ENCODE measurements at regions not wholly inside any gene's neighbourhood (a gene's known extent, or its start where the extent isn't known, plus 50 kb on each side); places are given as distances from the start of the nearest gene placed in this dataset.

DNA sequence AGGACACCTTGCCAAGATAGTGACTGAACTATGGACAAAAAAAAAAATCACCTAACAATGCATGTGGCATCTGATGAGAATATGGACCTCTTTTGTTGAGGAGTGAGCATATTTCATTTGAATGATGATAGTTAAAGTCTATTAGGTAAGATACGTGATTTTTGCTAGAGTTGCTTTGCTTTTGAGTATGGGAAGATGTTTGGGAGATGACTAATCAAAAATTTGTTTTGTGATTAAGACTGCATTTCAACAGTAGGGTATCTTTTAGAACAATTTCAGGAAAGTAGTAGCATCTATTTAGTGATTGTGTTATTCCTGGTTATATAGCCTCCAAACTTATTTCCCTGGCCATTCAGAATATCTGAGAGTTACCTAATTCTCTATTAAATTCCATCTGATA, 878.6 kb upstream of the CITED2 start:
- Histone ChIP-seq H3K9ac (ENCODE audit: low read length) (no peak overlapping the region), H3K4me3 (ENCODE audit: low read length) (no peak overlapping the region), H3K4me1 (ENCODE audit: control insufficient read depth, insufficient read depth, low read length) (no peaks in the 10 kb centered on the region), H3K36me3 (ENCODE audit: control insufficient read depth, insufficient read depth, low read length) (no peaks in the 10 kb centered on the region), H3K27ac (ENCODE audit: low read depth, low read length) (no peak overlapping the region), H3K27me3 (ENCODE audit: control insufficient read depth, insufficient read depth, low read length) (no peaks in the 10 kb centered on the region)

DNA sequence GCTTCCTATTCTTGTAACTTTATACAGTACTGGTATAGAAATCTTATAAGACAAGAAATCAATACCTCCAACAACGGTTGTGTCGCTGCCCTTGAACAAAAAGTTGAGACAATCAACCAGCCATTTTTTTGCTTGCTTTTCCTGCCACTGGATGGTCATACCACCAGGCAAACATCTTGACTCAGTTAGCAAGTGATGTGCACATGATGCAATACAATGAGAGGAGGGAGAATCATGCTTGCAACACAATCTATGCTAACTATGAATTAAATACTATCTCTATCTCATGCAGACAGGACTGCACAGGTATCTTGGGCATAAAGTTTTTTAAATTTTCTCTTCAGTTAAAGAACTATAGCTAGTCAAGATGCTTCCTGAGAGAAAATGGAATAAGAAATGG, 877.7 kb upstream of the CITED2 start:
- no peaks in the 10 kb centered on the region for H3K36me3 ChIP-seq (ENCODE audit: control insufficient read depth, insufficient read depth, low read length)
- H3K27me3 ChIP-seq (ENCODE audit: control insufficient read depth, insufficient read depth, low read length), result no peaks in the 10 kb centered on the region
- H3K9ac ChIP-seq (ENCODE audit: low read length), result no peak overlapping the region
- no peak overlapping the region for H3K4me3 ChIP-seq (ENCODE audit: low read length)
- no peaks in the 10 kb centered on the region for H3K4me1 ChIP-seq (ENCODE audit: control insufficient read depth, insufficient read depth, low read length)
- no peak overlapping the region for H3K27ac ChIP-seq (ENCODE audit: low read depth, low read length)

DNA sequence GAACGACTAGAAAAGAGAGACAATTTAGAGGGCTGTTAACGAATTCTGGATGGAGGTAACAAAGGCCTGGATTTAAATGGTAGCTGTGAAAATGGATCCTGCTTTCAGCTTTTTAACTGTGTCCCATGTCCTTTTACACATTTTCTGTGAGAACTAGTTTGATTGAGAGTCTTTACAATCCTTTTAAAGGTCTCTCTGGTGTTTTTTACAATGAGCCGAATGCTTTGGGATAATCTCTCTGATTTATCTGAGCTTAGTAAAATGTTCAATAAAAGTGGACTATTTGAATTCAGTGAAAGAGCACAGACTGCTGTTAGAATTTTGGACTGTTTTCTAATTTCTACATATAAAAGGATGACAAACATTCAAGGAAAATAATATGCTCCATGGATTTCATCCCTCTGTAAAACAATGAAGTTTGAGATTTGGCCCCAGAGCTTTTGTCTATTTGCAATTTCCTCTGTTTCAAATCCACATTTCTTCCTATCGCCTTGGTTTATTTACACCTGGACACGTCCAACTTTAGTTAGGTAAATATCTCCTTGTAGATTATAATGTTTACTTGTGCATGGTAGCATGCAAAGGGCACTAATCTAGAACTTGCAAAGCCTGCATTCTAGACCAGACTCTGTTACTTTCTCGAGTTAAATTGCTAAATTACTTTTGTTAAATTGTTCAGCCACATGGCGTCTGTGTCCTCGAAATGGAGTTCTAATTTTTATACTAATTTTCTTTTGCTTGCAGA, 871.0 kb upstream of the CITED2 start:
- H3K27me3 ChIP-seq (ENCODE audit: control insufficient read depth, insufficient read depth, low read length), result no peaks in the 10 kb centered on the region
- H3K36me3 ChIP-seq (ENCODE audit: control insufficient read depth, insufficient read depth, low read length), result no peaks in the 10 kb centered on the region
- H3K27ac ChIP-seq (ENCODE audit: low read depth, low read length), result no peak overlapping the region

DNA sequence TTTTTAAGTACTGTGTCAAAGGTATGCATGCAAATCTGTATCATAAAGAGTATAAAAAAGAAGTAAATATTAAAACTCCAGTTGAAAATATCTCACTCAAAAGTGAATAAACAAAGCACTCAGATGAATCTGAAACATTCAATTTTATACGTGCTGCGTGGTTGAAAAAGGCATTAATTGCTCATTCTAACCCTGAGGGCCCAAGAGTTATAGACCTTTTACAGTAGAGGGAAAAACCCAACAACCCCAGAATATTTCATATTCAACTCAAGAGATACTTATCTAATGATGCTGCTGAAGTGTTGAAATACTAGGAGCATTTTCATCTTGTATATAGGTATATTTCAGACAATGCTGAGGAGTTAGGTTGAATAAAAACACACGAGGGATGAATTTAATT, 862.8 kb upstream of the CITED2 start:
- Histone ChIP-seq H3K4me3 (ENCODE audit: low read length) (no peak overlapping the region), H3K27ac (ENCODE audit: low read depth, low read length) (no peak overlapping the region), H3K36me3 (ENCODE audit: control insufficient read depth, insufficient read depth, low read length) (no peaks in the 10 kb centered on the region), H3K9ac (ENCODE audit: low read length) (no peak overlapping the region), H3K27me3 (ENCODE audit: control insufficient read depth, insufficient read depth, low read length) (no peaks in the 10 kb centered on the region), H3K4me1 (ENCODE audit: control insufficient read depth, insufficient read depth, low read length) (no peaks in the 10 kb centered on the region)

More for the DNA sequence above, 871.0 kb upstream of the CITED2 start:
- no peaks in the 10 kb centered on the region for H3K4me1 ChIP-seq (ENCODE audit: control insufficient read depth, insufficient read depth, low read length)
- no peak overlapping the region for H3K9ac ChIP-seq (ENCODE audit: low read length)
- no peak overlapping the region for H3K4me3 ChIP-seq (ENCODE audit: low read length)

DNA sequence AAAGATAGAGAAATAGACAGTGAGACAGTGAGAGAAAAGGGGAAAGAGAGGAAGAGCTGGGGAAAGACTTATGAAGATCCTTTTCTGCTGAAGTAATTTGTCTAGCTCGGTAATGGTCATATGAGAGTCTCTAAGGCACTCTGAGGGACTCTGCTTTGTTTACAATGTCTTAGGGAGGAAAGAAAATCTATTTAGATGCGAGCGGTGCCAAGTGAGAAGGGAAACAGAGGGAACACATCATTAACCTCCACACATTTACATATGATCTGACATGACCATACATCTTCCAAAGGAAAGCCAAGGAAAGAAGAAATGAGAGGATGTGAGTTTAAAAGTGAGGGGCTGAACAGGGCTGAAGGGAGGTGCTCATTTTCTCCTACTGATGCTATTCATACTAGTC, 862.3 kb upstream of the CITED2 start:
- H3K4me3 ChIP-seq (ENCODE audit: low read length), result no peak overlapping the region
- H3K4me1 ChIP-seq (ENCODE audit: control insufficient read depth, insufficient read depth, low read length), result no peaks in the 10 kb centered on the region
- H3K27ac ChIP-seq (ENCODE audit: low read depth, low read length), result no peak overlapping the region

DNA sequence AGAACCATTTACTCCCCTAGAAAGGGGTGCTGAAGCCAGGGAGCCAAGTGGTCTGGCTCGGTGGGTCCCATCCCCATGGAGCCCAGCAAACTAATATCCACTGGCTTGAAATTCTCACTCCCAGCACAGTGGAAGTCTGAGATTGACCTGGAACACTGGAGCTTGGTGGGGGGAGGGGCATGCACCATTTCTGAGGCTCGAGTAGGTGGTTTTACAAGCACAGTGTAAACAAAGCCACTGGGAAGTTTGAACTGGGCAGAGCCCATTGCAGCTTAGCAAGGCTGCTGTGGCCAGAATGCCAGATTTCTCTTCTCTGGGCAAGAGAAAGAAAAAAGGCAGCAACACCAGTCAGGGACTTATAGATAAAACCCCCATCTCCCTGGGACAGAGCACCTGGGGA, 855.8 kb upstream of the CITED2 start:
- Histone ChIP-seq H3K27ac (ENCODE audit: low read depth, low read length) (no peak overlapping the region), H3K9ac (ENCODE audit: low read length) (no peak overlapping the region), H3K27me3 (ENCODE audit: control insufficient read depth, insufficient read depth, low read length) (no peaks in the 10 kb centered on the region), H3K36me3 (ENCODE audit: control insufficient read depth, insufficient read depth, low read length) (no peaks in the 10 kb centered on the region), H3K4me1 (ENCODE audit: control insufficient read depth, insufficient read depth, low read length) (peaks cover 3% of the 10 kb centered on the region), H3K4me3 (ENCODE audit: low read length) (no peak overlapping the region)

More for the DNA sequence above, 862.3 kb upstream of the CITED2 start:
- no peaks in the 10 kb centered on the region for H3K27me3 ChIP-seq (ENCODE audit: control insufficient read depth, insufficient read depth, low read length)
- no peaks in the 10 kb centered on the region for H3K36me3 ChIP-seq (ENCODE audit: control insufficient read depth, insufficient read depth, low read length)
- H3K9ac ChIP-seq (ENCODE audit: low read length), result no peak overlapping the region

DNA sequence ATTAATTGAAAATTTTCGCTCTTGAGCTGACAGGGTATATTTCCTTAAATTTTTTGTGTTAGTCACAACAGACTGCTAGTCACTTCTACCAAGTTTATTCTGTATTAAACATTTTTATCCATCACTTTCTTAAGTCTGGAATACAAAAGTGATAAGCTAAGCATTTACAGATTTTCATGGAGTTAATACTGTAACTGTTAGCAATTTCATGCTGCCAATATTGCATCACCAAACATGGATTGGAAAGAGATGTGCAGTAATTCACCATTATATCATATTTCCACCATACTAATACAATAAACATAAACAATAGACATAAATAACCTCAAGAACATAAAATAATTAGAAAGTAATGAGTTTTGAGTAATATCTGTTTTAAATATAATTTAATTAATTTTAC, 854.0 kb upstream of the CITED2 start:
- Histone ChIP-seq H3K4me3 (ENCODE audit: low read length) (no peak overlapping the region), H3K9ac (ENCODE audit: low read length) (no peak overlapping the region), H3K27me3 (ENCODE audit: control insufficient read depth, insufficient read depth, low read length) (no peaks in the 10 kb centered on the region), H3K36me3 (ENCODE audit: control insufficient read depth, insufficient read depth, low read length) (no peaks in the 10 kb centered on the region), H3K27ac (ENCODE audit: low read depth, low read length) (no peak overlapping the region), H3K4me1 (ENCODE audit: control insufficient read depth, insufficient read depth, low read length) (peaks cover 3% of the 10 kb centered on the region)

DNA sequence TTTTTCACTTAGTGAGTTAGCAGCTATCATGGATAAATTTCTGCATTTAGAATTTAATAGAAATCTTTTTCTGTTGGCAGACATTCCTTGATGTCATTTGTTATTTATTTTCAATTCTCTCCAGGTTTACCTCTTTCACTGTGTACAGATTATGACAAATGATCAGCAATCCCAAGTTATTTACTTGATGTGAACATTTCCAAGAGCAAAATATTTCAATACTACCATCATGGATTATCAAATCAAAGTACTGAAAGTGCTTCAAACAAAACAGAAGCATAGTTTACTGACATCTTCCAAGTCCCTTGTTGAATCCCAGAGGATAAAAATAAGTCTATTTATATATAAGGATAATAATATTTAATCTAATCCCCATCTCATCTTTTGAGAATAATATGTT, 852.2 kb upstream of the CITED2 start:
- Histone ChIP-seq H3K4me1 (ENCODE audit: control insufficient read depth, insufficient read depth, low read length) (peaks cover 3% of the 10 kb centered on the region), H3K27ac (ENCODE audit: low read depth, low read length) (no peak overlapping the region), H3K4me3 (ENCODE audit: low read length) (no peak overlapping the region), H3K27me3 (ENCODE audit: control insufficient read depth, insufficient read depth, low read length) (no peaks in the 10 kb centered on the region), H3K9ac (ENCODE audit: low read length) (no peak overlapping the region), H3K36me3 (ENCODE audit: control insufficient read depth, insufficient read depth, low read length) (no peaks in the 10 kb centered on the region)

DNA sequence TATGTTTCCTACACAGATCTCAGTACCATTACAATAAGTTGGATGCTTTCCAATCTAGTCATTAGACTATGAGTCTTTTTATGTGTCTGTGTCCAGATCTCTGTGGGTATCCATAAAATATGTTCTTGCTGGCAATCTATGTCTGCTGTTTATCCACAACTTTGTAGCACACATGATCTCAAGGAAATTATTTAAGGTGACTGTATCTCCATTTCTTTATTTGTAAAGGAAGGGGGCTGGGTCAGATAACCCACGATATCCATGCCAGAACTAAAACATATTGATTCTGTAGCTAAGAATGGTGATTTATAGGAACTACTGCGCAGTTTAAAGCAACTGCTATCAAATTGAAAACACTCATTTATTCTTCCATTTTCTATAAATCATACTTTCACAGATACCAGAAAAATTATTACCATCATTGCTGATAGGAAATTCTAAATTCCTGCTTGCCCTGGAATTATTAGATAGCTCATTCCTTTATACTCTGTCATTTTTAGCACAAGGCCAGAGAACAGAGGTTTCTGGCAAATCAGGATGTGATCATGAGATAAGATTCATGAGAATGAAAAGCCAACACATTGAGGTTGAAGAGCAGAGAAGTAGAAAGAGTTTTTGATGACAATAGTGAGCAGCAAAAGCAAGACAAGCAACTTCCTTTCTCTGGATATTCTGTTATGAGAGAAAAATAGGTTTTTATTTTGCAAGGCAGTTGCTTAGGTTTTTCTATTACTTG, 851.4 kb upstream of the CITED2 start:
- no peak overlapping the region for H3K27ac ChIP-seq (ENCODE audit: low read depth, low read length)
- peaks cover 3% of the 10 kb centered on the region for H3K4me1 ChIP-seq (ENCODE audit: control insufficient read depth, insufficient read depth, low read length)
- no peak overlapping the region for H3K4me3 ChIP-seq (ENCODE audit: low read length)
- no peak overlapping the region for H3K9ac ChIP-seq (ENCODE audit: low read length)
- no peaks in the 10 kb centered on the region for H3K36me3 ChIP-seq (ENCODE audit: control insufficient read depth, insufficient read depth, low read length)
- H3K27me3 ChIP-seq (ENCODE audit: control insufficient read depth, insufficient read depth, low read length), result no peaks in the 10 kb centered on the region

DNA sequence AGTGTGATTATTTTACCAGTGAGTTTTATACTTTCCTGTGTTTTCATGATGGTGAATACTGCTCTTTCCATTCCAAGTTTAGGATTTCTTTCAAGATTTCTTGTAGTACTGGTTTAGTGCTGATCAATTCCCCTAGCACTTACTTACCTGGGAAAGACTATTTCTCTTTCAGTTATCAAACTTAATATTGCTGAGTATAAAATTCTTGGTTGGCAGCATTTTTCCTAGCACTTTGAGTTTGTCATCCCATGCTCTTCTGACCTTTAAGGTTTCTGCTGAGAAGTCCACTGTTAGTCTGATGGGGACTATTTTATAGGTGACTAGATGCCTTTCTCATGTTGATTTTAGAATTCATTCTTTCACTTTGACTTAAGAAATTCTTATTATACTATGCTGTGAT, 842.8 kb upstream of the CITED2 start:
- Histone ChIP-seq H3K27me3 (ENCODE audit: control insufficient read depth, insufficient read depth, low read length) (no peaks in the 10 kb centered on the region), H3K4me3 (ENCODE audit: low read length) (no peak overlapping the region), H3K4me1 (ENCODE audit: control insufficient read depth, insufficient read depth, low read length) (no peaks in the 10 kb centered on the region), H3K27ac (ENCODE audit: low read depth, low read length) (no peak overlapping the region), H3K36me3 (ENCODE audit: control insufficient read depth, insufficient read depth, low read length) (no peaks in the 10 kb centered on the region), H3K9ac (ENCODE audit: low read length) (no peak overlapping the region)

DNA sequence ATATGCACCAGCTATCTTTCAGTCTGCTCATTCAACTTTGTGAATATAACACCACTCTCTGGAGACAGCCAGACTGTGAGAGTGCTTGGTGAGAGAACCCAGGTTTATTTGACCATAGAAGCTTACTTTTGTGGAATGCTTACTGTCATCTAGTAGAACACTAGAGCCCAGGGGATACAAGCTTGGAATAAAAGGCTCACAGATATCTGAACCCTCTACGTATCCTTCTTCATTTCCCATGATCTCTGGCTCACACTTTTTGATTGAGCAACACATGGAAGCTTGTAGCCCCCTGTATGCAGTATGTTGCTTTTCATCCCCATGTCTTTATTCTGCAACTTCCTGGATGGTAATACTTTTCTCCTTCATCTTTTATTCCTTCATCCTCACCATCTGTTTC, 835.3 kb upstream of the CITED2 start:
- Histone ChIP-seq H3K4me3 (ENCODE audit: low read length) (no peak overlapping the region), H3K27me3 (ENCODE audit: control insufficient read depth, insufficient read depth, low read length) (no peaks in the 10 kb centered on the region), H3K9ac (ENCODE audit: low read length) (no peak overlapping the region)

DNA sequence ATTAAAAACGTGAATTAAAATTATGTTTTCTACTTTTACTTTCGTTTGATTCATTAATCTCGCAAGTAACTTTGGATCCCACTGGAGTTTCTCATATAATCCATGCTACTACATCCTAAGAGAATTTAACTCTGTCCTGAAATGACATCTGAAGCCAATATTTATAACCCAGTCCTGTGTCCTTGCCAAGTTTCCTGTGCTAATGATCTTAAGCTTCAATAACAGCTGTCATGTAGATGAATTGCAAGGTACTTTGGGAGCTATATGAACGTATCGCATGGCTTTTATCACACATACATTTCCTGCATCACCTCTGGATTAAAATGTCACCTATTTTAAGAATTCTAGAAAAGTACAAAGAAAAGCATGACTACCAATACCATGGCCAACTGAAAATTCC, 833.8 kb upstream of the CITED2 start:
- Histone ChIP-seq H3K27me3 (ENCODE audit: control insufficient read depth, insufficient read depth, low read length) (no peaks in the 10 kb centered on the region), H3K36me3 (ENCODE audit: control insufficient read depth, insufficient read depth, low read length) (no peaks in the 10 kb centered on the region), H3K4me3 (ENCODE audit: low read length) (no peak overlapping the region), H3K4me1 (ENCODE audit: control insufficient read depth, insufficient read depth, low read length) (peaks cover 3% of the 10 kb centered on the region), H3K9ac (ENCODE audit: low read length) (no peak overlapping the region), H3K27ac (ENCODE audit: low read depth, low read length) (no peak overlapping the region)

More for the DNA sequence above, 835.3 kb upstream of the CITED2 start:
- H3K4me1 ChIP-seq (ENCODE audit: control insufficient read depth, insufficient read depth, low read length), result no peaks in the 10 kb centered on the region
- H3K27ac ChIP-seq (ENCODE audit: low read depth, low read length), result no peak overlapping the region
- H3K36me3 ChIP-seq (ENCODE audit: control insufficient read depth, insufficient read depth, low read length), result no peaks in the 10 kb centered on the region

Data from rectal smooth muscle tissue (tissue), 1 donor.